ENCODE measurements at regions not wholly inside any gene's neighbourhood (a gene's known extent, or its start where the extent isn't known, plus 50 kb on each side); places are given as distances from the start of the nearest gene placed in this dataset.

DNA sequence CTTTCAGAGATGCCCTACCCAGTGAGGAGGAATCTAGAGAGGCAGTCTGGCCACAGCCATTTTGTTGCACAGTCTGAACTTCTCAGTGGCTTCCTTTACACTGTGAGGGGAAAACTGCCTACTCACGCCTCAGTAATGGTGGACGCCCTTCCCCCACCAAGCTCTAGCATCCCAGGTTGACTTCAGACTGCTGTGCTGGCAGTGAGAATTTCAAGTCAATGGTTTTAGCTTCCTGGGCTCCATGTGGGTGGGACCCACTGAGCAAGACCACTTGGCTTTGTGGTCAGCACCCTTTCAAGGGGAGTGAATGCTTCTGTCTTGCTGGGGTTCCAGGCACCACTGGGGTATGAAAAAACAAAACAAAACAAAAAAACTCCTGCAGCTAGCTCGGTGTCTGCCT is 663.2 kb upstream of the ZNF385D start:
- TF ChIP-seq CTCF (IDR thresholded peaks at IDR 0.05) (no peak), ZFX (IDR thresholded peaks at IDR 0.05; ENCODE audit: borderline replicate concordance) (no peak)

Measured in 22Rv1 (cell line).